Right ventricle myocardium superior (tissue), 1 donor: ENCODE measurements at regions not wholly inside any gene's neighbourhood (a gene's known extent, or its start where the extent isn't known, plus 50 kb on each side); places are given as distances from the start of the nearest gene placed in this dataset.
"Not testable (repeated sequence)": the region's sequence is repeated elsewhere in the genome, so short reads cannot be mapped to it uniquely, and the experiment has no call there.

Experiments
- ATAC-seq: fragments of 200-7000 bp; cut with Tn5 transposase; one replicate; pipeline ENCODE4 v1.9.1; 2020; ENCODE audit warnings: mild to moderate bottlenecking; ENCODE audit not compliant: poor library complexity
- DNase-seq: peaks from one replicate; pipeline ENCODE4 v3.0.0-alpha.2; 2020
- intact Hi-C: fragments of 100-400 bp; cut with DNase I; formaldehyde crosslinking; loops from one replicate; pipeline ENCODE4 v1.11.2; 2022
- donor health status: DM: no; HTN: yes; CAD: no; lungs with severe emphysema.

DNA sequence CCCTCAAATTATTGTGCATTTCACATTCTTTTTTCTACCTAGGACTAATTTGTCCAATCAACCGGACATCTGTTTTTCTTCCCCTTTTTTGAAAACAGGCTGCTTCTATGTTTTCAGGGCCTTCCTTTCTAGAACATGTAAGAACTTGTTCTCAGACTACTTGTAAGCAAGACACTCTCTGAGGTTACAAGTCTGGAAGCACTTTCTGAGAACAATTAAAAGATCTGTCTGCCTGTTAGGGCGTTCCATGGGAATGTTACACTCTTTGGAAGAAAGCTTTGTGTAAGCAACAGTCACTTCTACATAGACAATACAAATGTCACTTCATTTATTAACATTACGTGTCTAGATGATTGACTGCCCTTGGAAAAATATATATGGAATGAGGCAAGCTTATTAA lies 50.9 kb upstream of the HSPB3 start:
- intact Hi-C loops, result no loop called here
- ATAC-seq (no peak), DNase-seq (no peak)

DNA sequence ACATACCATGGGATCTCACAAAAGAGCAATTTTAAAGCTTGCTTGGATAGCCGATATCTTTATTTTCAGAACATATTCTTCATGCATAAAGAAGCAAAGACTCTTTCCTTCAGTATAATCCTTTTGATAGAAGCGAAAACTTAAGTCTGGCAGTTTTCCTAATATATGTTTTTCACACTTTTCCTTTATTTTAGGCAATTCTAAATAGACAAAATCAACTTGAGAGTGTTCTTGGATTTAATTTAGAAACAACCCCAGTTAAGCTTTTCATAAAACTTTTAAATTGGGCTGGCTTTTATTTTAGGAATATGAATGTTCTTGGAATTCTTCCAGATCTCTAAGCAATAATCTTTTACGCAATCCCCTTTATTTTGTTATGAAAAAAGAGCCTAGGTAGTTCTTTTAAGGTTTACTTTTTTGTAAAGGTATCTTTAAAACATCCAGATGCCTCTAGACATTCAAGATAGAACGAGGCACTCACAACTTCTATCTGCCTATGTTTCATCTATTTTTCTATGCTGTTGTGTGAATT lies 51.5 kb upstream of the HSPB3 start:
- intact Hi-C loops, result no loop called here
- DNase-seq (no peak), ATAC-seq (no peak)

DNA sequence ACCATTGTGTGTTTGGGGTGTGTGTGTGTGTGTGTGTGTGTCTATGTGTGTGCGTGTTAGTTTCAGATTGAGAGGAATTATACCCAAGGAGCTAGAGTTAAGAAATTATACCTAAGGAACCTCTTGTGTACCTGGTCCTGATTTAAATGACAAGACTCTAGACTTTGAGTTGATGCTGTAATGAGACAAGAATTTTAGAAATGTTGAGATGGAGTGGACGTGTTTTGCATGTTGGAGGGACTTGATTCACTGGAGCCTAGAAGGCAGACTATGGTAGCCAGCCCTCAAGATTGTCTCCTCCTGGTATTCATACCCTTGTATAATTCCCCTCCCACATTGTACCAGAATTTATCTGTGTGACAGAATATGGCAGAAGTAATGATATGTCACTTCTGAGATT lies 52.4 kb upstream of the HSPB3 start:
- intact Hi-C loops, result no loop called here
- ATAC-seq (no peak), DNase-seq (no peak)

DNA sequence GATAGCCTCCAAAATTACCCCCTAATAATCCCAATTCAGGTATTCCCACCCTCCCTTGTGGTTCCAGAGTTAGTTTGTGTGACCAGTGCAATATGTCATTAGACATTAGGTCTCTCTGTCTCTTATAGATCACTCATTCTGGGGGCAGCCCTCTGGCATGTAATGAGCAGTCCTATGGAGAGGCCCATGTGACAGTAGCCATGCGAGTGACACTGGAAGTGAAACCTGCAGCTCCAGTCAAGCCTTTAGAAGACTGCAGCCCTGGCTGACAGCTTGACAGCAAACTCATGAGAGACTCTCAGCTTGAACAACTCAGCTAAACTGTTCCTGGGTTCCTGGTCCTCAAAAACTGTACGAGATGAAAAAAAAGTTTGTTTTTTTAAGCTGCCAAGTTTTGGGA lies 54.0 kb upstream of the HSPB3 start:
- intact Hi-C loops, result no loop called here
- DNase-seq (no peak), ATAC-seq (no peak)

- no peak for DNase-seq
- intact Hi-C loops, result no loop called here
- ATAC-seq, result no peak
Measured at GRCh38 chr5:54398191-54398590, 57.3 kb upstream of the HSPB3 start.

GRCh38 chr5:54397420-54397819 lies 58.1 kb upstream of the HSPB3 start:
- DNase-seq (no peak), ATAC-seq (no peak)
- intact Hi-C loops, result no loop called here

DNA sequence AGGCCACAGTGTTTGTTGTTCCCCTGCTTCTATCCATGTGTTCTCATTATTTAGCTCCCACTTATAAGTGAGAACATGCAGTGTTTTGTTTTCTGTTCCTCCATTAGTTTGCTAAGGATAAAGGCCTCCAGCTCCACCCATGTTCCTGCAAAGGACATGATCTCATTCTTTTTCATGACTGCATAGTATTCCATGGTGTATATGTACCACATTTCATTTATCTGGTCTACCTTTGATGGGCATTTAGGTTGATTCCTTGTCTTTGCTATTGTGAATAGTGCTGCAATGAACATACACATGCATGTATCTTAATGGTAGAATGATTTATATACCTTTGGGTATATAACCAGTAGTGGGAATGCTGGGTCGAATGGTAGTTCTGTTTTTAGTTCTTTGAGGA lies 62.5 kb upstream of the HSPB3 start:
- DNase-seq, intact Hi-C loops, ATAC-seq: not testable (repeated sequence)

GRCh38 chr5:54390539-54391031 lies 64.9 kb upstream of the HSPB3 start:
- no peak for ATAC-seq
- no peak for DNase-seq
- intact Hi-C loops, result no loop called here

GRCh38 chr5:54390015-54390414 lies 65.5 kb upstream of the HSPB3 start:
- ATAC-seq, result no peak

GRCh38 chr5:54389399-54389798 lies 66.1 kb upstream of the HSPB3 start:
- DNase-seq, ATAC-seq, intact Hi-C loops: not testable (repeated sequence)

More at GRCh38 chr5:54390015-54390414, 65.5 kb upstream of the HSPB3 start:
- DNase-seq, result no peak
- intact Hi-C loops, result no loop called here

GRCh38 chr5:54388811-54389210 lies 66.7 kb upstream of the HSPB3 start:
- DNase-seq (no peak), ATAC-seq (no peak)
- intact Hi-C loops, result no loop called here

DNA sequence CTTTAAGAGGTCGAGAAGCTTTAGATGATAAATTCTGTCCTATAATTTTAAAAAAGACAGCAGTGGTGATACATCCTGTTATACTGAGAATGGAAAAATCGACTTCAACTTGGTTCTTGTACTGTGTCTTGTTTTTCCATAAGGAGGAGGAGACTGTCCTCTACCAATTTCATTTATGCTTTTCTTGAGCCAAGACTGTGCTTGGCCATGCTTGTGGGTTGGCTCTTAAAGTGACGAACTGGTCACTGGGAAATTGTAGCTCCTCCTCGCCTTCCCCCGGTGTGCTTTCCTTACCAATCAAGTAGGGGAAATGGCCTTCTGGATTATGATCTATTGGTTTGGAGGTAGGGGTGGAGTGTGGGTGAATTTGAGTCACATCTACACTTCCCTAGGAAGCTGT lies 67.1 kb upstream of the HSPB3 start:
- no peak for DNase-seq
- intact Hi-C loops, result no loop called here

GRCh38 chr5:54387659-54388232 lies 67.8 kb upstream of the HSPB3 start:
- ATAC-seq, result peak; percentile 90
- no peak for DNase-seq
- intact Hi-C loops, result no loop called here

More for the DNA sequence above, 67.1 kb upstream of the HSPB3 start:
- ATAC-seq, result peak; percentile 39

DNA sequence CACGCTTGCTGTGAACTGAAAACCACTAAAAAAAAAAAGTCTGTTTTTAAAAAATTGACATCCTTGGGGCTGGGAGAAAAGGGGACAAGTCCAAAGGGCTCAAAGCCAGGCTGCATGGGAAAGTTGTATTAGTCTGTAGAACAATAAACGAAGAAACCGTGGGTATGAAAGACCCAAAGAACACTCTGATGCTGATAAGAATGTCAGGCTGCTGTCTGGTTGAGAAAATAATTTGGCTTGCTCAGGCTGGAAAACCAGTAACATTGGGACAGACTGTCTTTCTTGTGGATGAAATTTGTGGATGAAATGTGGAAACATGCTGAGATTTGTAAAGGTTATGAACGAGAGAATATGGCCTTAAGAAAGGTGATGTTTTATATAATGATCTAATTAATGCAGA lies 68.5 kb upstream of the HSPB3 start:
- peak; percentile 44 for ATAC-seq
- intact Hi-C loops, result no loop called here

GRCh38 chr5:54385994-54386393 lies 69.5 kb upstream of the HSPB3 start:
- ATAC-seq, result no peak
- DNase-seq, result no peak
- intact Hi-C loops, result no loop called here

More for the DNA sequence above, 68.5 kb upstream of the HSPB3 start:
- DNase-seq, result no peak

DNA sequence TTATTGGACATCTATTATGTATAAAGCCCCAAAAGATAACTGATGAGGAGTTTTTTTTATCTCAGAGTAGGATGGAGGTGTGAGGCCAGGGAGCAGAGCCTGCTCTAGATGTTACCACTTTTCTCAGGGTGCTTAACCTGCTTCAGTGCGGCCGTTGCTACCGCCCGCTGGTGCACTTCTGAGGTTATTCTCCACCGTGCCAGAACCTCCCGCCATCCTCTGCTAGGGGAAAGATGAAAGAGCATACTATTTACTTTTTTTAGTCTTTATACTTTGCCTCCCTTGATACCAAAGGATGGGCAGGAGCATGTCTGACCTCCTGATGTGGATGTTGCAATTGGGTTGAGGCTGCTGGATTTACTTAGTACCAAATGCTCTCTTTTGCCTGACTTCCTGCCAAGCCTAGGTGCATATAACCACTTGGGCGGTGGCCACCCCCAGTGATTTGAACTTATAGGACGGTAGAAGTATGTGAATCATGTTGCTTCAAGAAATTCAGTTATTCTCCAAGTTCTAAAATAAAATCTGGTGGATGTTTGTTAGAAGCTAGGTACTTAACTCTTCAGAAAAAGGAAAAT lies 71.1 kb upstream of the HSPB3 start:
- no peak for DNase-seq
- intact Hi-C loops, result no loop called here
- no peak for ATAC-seq

DNA sequence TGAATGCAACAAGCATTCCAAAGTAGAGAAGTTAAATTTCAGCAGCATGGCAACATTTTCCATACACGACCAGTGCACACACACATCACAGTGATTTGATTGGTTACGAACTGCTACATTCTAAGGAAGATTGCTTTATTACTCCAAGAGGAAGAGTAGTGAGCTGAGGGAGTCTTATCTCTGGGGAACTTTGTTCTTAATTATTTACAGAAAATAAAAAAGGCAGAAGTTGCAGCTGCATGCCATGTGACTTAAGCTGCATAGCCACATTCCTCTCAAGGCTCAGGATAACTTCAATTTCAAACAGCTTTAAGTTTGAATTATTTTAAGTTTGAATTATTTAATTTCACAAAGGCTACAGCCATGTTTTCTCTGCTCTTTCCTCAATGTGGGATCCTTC lies 71.6 kb upstream of the HSPB3 start:
- ATAC-seq (no peak), DNase-seq (no peak)
- intact Hi-C loops, result no loop called here

GRCh38 chr5:54383225-54383901 lies 72.1 kb upstream of the HSPB3 start:
- DNase-seq, result no peak
- ATAC-seq, result peak; percentile 58
- intact Hi-C loops, result no loop called here

DNA sequence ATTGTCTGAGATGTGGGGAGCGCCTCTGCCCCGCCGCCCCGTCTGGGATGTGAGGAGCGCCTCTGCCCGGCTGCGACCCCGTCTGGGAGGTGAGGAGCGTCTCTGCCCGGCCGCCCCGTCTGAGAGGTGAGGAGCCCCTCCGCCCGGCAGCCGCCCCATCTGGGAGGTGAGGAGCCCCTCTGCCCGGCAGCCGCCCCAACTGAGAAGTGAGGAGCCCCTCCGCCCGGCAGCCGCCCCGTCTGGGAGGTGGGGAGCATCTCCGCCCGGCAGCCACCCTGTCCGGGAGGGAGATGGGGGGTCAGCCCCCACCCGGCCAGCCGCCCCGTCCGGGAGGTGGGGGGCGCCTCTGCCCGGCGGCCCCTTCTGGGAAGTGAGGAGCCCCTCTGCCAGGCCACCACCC lies 70.9 kb upstream of the ARL15 start:
- ATAC-seq, intact Hi-C loops, DNase-seq: not testable (repeated sequence)

DNA sequence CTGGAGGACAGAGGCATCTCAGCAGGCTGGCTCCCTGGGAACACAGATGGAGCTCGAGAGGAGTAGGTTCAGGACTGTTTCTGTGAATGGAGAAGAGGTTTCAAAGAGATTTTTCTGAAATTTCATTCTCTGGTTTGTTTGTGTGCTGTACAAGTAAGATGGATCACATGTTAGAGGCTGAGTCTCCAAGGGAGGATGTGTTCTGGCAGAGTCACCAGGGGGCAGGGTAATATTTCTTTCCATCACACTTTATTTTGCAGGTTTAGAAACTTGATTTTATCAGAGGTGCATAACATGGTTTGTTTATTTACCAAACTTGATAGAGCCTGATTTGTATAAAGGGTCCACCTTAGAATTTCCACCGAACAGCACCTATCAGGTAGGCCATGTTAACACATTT lies 69.2 kb upstream of the ARL15 start:
- intact Hi-C loops, result no loop called here
- ATAC-seq (no peak), DNase-seq (no peak)
